ENCODE measurements at regions not wholly inside any gene's neighbourhood (a gene's known extent, or its start where the extent isn't known, plus 50 kb on each side); places are given as distances from the start of the nearest gene placed in this dataset.

DNA sequence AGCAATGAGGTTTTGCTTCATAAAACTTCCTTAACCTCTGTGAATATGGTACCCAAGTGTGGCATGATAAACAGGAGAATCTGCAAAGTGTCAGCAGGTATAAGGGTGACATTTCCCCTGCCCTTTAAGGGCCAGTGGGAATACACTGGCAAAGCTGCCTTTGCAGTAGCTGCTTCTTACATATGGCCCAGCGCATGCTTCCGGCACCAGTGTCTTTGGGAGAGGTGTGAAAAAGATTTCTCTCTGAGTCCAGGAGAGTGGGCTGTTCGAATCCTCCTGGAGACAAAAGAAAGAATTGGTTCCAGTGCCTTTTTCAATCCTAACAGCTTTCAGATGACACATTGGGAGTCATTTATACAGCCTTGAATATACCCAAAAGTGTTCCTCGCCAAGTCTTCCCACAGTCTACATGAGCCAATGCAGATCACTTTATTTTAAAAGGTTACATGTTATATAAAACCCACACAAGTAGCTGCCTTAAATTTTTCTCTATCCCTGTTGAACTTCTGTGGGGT, 437.7 kb downstream of the PRKD1 start (continued):
- no peak for TF ChIP-seq CHD7 (IDR thresholded peaks at IDR 0.05; ENCODE audit: insufficient replicate concordance, low read length)
- TF ChIP-seq YY1 (IDR thresholded peaks at IDR 0.05; ENCODE audit: low read depth, low read length), result no peak
- no peak for TF ChIP-seq CBX5 (IDR thresholded peaks at IDR 0.05; ENCODE audit: low read depth, low read length)
- TF ChIP-seq SIRT6 (IDR thresholded peaks at IDR 0.05; ENCODE audit: low read length), result no peak
- no peak for TF ChIP-seq SP4 (IDR thresholded peaks at IDR 0.05; ENCODE audit: low read length)
- no peak for TF ChIP-seq SIN3A (conservative IDR thresholded peaks at IDR 0.05 in 1 of 2, IDR thresholded peaks at IDR 0.05 in 1 of 2; ENCODE audit: low read depth in 1 of 2, low read length in 2 of 2)
- TF ChIP-seq RFX5 (IDR thresholded peaks at IDR 0.05; ENCODE audit: borderline replicate concordance, low read depth, low read length), result no peak
- no peak for TF ChIP-seq RAD21 (IDR thresholded peaks at IDR 0.05 in 1 of 2, conservative IDR thresholded peaks at IDR 0.05 in 1 of 2; ENCODE audit: low read depth in 2 of 2, low read length in 2 of 2)
- TF ChIP-seq SRF (IDR thresholded peaks at IDR 0.05; ENCODE audit: low read depth, low read length), result no peak
- TF ChIP-seq, protein P1, sequence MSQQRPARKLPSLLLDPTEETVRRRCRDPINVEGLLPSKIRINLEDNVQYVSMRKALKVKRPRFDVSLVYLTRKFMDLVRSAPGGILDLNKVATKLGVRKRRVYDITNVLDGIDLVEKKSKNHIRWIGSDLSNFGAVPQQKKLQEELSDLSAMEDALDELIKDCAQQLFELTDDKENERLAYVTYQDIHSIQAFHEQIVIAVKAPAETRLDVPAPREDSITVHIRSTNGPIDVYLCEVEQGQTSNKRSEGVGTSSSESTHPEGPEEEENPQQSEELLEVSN (IDR thresholded peaks at IDR 0.05), result no peak
- no peak for TF ChIP-seq POLR2A (IDR thresholded peaks at IDR 0.05; ENCODE audit: control extremely low read depth in 1 of 2, low read depth in 2 of 2, low read length in 2 of 2)
- TF ChIP-seq MAFK (IDR thresholded peaks at IDR 0.05; ENCODE audit: low read depth, low read length), result no peak
